ENCODE measurements at regions not wholly inside any gene's neighbourhood (a gene's known extent, or its start where the extent isn't known, plus 50 kb on each side); places are given as distances from the start of the nearest gene placed in this dataset.

DNA sequence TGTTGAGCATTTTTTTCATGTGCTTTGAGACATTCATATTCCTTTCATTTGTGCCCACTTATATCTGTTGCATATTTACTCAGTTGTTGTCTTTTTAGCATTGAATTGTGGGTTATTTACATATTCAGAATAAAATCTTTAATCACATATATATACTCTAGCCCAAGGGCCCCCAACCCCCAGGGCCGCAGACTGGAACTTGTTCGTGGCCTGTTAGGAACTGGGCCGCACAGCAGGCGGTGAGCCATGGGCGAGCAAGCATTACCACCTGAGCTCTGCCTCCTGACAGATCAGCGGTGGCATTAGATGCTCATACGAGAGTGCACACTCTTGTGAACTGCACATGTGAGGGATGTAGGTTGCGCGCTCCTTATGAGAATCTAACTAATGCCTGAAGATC is 480.6 kb downstream of the KCTD8 start:
- H3K4me3 ChIP-seq (ENCODE audit: low read length) = no peak overlapping the region
- TF ChIP-seq, protein P1, sequence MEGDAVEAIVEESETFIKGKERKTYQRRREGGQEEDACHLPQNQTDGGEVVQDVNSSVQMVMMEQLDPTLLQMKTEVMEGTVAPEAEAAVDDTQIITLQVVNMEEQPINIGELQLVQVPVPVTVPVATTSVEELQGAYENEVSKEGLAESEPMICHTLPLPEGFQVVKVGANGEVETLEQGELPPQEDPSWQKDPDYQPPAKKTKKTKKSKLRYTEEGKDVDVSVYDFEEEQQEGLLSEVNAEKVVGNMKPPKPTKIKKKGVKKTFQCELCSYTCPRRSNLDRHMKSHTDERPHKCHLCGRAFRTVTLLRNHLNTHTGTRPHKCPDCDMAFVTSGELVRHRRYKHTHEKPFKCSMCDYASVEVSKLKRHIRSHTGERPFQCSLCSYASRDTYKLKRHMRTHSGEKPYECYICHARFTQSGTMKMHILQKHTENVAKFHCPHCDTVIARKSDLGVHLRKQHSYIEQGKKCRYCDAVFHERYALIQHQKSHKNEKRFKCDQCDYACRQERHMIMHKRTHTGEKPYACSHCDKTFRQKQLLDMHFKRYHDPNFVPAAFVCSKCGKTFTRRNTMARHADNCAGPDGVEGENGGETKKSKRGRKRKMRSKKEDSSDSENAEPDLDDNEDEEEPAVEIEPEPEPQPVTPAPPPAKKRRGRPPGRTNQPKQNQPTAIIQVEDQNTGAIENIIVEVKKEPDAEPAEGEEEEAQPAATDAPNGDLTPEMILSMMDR (conservative IDR thresholded peaks at IDR 0.05; ENCODE audit: low read depth, low read length) = no peak
- DNase-seq (ENCODE audit: low read depth) = no peak

DNA sequence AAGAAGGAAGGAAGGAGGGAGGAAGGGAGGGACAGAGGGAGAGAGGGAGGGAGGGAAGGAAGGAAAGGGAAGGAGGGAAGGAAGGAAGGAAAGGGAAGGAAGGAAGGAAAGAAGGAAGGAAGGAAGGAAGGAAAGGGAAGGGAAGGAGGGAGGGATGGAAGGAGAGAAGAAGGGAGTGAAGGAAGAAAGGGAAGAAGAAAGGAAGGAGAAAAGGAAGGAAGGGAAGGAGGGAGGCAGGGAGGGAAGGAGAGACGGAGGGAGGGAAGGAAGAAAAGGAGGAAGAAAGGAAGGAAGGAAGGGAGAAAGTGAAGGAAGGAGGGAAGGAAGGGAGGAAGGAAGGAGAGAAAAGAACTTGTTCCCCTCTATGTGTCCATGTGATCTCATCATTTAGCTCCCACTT is 465.0 kb downstream of the KCTD8 start:
- DNase-seq (ENCODE audit: low read depth) = no peak
- TF ChIP-seq, protein P1 (conservative IDR thresholded peaks at IDR 0.05; ENCODE audit: low read depth, low read length) = no peak
- H3K4me3 ChIP-seq (ENCODE audit: low read length) = no peak overlapping the region

DNA sequence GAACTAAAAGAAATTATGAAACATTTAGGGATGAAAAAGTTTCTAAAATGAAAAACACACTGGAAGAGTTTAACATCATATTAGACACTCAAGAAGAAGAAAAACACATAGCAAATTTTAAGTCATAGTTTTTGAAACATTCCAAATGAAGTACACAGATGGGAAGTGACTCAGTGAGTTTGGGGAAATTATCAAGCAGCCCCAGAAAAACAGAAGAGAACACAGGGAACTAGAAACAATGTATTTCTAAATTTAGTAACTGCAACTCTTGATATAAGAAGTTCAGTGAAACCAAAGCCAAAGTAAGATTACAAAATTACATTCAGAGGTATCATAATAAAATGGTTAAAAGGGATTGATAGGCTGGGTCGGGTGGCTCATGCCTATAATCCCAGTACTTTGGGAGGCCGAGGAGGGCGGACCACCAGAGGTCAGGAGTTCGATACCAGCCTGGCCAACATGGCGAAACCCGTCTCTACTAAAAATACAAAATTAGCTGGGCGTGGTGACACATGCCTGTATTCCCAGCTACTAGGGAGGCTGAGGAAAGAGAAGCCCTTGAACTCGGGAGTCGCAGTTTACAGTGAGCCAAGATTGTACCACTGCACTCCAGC is 461.2 kb downstream of the KCTD8 start:
- no peak overlapping the region for H3K4me3 ChIP-seq (ENCODE audit: low read length)
- no peak for DNase-seq (ENCODE audit: low read depth)
- TF ChIP-seq, protein P1 (conservative IDR thresholded peaks at IDR 0.05; ENCODE audit: low read depth, low read length) = no peak

DNA sequence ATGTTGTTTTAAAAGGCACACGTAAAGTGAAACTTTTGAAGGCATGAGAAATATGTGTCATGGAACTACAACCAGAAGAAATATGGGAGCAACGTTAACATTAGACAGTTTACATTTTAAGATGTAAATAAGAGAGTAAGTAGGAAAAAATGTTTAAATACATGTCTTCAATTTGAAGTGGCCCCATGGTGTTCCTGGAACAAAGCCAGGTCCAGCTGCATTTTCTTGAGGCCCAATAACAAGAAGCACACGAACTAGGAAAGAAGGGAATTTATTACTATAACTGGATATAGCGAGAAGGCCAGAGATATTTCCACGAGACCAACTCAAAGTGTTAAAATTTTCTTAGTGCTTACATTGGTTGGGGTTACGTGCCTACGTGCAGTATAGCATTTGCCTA is 458.1 kb downstream of the KCTD8 start:
- TF ChIP-seq, protein P1 (conservative IDR thresholded peaks at IDR 0.05; ENCODE audit: low read depth, low read length) = no peak
- no peak for DNase-seq (ENCODE audit: low read depth)
- H3K4me3 ChIP-seq (ENCODE audit: low read length) = no peak overlapping the region

DNA sequence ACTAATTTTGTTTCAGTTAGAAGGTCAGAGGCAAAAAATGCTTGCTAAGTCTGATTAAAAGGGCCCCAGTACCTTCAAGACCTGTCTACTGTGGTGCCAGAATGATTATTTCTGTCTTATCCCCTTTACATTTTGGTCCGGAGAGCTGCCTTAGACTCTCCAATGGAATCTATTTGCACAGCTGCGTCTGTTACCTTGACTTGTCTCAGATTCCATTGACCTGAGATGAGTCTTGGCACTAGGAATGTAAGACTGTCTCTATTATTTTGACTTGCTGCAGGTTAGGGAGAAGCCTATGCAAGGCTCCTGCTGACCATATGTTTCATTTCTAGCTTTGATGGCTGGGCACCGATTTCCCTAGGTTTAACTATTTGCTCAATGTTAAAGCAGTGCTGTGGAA is 457.6 kb downstream of the KCTD8 start:
- H3K4me3 ChIP-seq (ENCODE audit: low read length) = no peak overlapping the region
- no peak for DNase-seq (ENCODE audit: low read depth)
- TF ChIP-seq, protein P1 (conservative IDR thresholded peaks at IDR 0.05; ENCODE audit: low read depth, low read length) = no peak

DNA sequence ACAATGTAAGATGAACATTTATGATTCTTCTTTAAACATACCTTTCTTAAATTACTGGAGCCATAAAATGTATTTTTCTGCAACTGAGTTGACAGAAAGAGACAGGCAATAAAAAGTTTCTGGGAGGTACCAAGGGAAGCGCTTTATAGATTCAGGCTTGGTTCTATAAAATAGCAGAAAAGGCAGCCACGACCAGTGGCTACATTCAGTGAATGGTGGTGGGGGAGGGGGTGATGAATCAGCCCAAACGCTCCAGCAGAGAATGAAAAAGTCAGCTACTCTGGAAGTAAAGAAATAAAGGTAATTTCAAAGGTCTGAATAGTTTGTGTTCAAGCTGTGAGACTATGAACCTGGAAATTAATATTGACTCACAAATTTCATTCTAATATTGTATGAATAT is 456.1 kb downstream of the KCTD8 start:
- DNase-seq (ENCODE audit: low read depth) = no peak
- H3K4me3 ChIP-seq (ENCODE audit: low read length) = no peak overlapping the region
- TF ChIP-seq, protein P1 (conservative IDR thresholded peaks at IDR 0.05; ENCODE audit: low read depth, low read length) = no peak

DNA sequence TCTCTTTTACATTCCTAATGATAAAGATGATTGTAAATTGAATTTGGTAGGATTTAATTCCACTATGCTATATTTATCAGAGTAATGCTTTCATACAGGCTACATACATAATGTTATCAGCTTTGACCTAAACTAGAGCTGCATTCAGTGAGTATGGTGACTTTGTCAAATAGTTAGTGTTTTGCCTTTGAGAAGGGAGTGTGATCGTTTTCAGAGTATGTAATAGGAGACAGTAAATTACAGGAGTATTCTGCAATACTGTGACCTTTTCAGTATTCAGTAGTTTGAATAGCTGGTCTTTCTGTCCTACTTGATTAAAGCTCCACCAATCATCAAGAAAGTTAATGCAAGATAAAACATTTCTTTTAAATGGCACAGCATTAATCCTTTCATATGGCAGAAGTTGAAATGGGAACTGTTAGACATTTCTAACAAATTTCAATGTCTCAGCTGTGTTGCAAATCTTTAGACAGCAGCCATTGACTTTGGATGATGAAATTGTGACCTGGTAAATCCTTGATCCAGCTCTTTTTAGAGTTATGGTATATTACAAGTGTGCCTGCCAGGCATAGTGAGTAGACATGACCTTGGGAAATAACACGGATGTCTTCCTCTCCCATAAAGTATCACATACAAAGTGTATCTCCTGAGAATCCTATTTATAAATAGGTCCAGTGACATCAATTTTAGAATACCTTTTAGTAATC is 455.3 kb downstream of the KCTD8 start:
- no peak overlapping the region for H3K4me3 ChIP-seq (ENCODE audit: low read length)
- DNase-seq (ENCODE audit: low read depth) = no peak
- TF ChIP-seq, protein P1 (conservative IDR thresholded peaks at IDR 0.05; ENCODE audit: low read depth, low read length) = no peak

Data from retinal pigment epithelial cell (primary cell).